ENCODE measurements at regions not wholly inside any gene's neighbourhood (a gene's known extent, or its start where the extent isn't known, plus 50 kb on each side); places are given as distances from the start of the nearest gene placed in this dataset.
"Not testable (repeated sequence)": the region's sequence is repeated elsewhere in the genome, so short reads cannot be mapped to it uniquely, and the experiment has no call there.

DNA sequence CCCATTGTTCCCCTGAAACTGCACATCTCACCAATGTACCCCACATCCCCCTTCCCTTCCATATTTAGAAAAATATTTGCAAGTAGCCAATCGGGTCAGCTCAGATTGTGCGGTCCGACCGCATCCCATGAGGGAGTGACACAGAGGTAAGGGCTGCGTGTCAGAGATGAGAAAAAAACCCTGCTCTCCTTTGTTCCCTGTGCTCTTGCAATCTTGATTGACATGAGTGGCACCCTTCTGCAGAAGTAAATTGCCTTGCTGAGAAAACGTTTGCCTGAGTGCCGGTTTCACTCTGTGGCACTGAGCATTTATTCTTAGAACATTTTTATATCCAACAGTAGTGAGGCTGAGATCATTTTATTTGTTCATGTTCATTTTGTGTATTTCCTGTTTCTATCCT lies 81.6 kb upstream of the CCDC90B start:
- Histone ChIP-seq H3K27ac (ENCODE audit: low read depth, low read length) (no peak overlapping the region), H3K36me3 (ENCODE audit: insufficient read depth, low read length) (no peaks in the 10 kb centered on the region), H3K27me3 (ENCODE audit: insufficient read depth, low read length, poor library complexity, severe bottlenecking) (no peaks in the 10 kb centered on the region), H3K4me1 (ENCODE audit: insufficient read depth, low read length) (no peaks in the 10 kb centered on the region), H3K9me3 (ENCODE audit: low read length) (no peaks in the 10 kb centered on the region), H3K4me3 (ENCODE audit: low read length) (no peak overlapping the region)
- H3K27me3 Mint-ChIP-seq = peaks cover 0 to 4% of the 10 kb centered on the region in 2 donors
- H3K36me3 Mint-ChIP-seq = no peaks in the 10 kb centered on the region
- no peak overlapping the region for H3K4me3 Mint-ChIP-seq
- H3K27ac Mint-ChIP-seq = no peak overlapping the region
- no peak for DNase-seq
- POLR2A ChIA-PET = no interaction called here
- peaks cover 23 to 32% (median 28%) of the 10 kb centered on the region in 5 donors for H3K9me3 Mint-ChIP-seq
- CTCF ChIA-PET = no interaction called here
- H3K4me1 Mint-ChIP-seq = no peaks in the 10 kb centered on the region

DNA sequence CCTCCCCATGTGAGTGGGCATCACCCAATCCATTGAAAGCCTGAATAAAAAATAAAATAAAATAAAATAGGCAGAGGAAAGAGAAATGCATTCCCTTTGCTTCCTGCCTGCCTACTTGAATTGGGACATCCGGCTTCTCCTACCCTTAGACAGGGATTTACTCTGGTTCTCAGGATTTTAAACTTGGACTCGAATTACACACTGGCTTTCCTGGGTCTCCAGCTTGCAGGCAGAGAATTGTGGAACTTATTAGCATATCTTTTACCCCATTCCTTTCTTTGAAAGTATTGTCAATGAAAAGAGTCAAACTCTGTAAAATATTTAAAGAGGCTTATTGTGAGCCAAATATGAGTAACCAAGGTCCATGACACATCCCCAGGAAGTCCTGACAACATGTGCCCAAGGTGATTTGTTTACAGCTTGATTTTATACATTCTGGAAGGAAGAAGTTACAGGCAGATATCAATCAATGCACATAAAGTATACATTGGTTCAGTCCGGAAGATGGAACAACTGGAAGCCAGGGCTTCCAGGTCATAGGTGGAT lies 78.4 kb upstream of the CCDC90B start:
- no peak overlapping the region for H3K4me3 Mint-ChIP-seq
- no peak for DNase-seq
- H3K4me1 Mint-ChIP-seq = no peaks in the 10 kb centered on the region
- H3K9me3 Mint-ChIP-seq = peaks cover 18 to 28% (median 25%) of the 10 kb centered on the region in 5 donors
- Histone ChIP-seq H3K4me1 (ENCODE audit: insufficient read depth, low read length) (no peaks in the 10 kb centered on the region), H3K27me3 (ENCODE audit: insufficient read depth, low read length, poor library complexity, severe bottlenecking) (no peaks in the 10 kb centered on the region), H3K9me3 (ENCODE audit: low read length) (no peaks in the 10 kb centered on the region), H3K4me3 (ENCODE audit: low read length) (no peak overlapping the region), H3K27ac (ENCODE audit: low read depth, low read length) (no peak overlapping the region), H3K36me3 (ENCODE audit: insufficient read depth, low read length) (no peaks in the 10 kb centered on the region)
- no peaks in the 10 kb centered on the region for H3K36me3 Mint-ChIP-seq
- ChIA-PET POLR2A (no interaction called here), CTCF (no interaction called here)
- no peak overlapping the region for H3K27ac Mint-ChIP-seq
- H3K27me3 Mint-ChIP-seq = peaks cover 0 to 5% of the 10 kb centered on the region in 2 donors

DNA sequence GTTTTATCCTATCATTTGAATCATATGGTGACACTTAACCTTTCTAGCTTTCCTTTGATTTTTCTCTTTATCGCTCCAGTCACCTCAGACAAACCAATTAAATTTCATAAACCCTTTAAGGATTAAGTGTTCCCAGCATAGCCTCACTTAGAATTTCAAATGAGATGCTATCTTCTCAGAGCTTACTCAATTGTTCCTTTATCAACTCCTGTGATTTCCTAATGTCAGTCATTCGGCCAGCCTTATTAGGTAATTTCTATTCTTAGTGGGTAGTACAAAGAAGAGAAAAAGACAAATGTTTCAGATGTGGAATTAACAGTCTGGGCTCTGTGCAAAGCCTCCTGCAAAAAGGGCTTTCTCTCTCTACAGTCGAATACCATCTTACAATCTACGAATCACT lies 77.1 kb upstream of the CCDC90B start:
- Histone ChIP-seq H3K4me1 (ENCODE audit: insufficient read depth, low read length) (no peaks in the 10 kb centered on the region), H3K9me3 (ENCODE audit: low read length) (no peaks in the 10 kb centered on the region), H3K27me3 (ENCODE audit: insufficient read depth, low read length, poor library complexity, severe bottlenecking) (no peaks in the 10 kb centered on the region), H3K36me3 (ENCODE audit: insufficient read depth, low read length) (no peaks in the 10 kb centered on the region), H3K27ac (ENCODE audit: low read depth, low read length) (no peak overlapping the region), H3K4me3 (ENCODE audit: low read length) (no peak overlapping the region)
- Mint-ChIP-seq H3K9me3 (peaks cover 14 to 21% (median 16%) of the 10 kb centered on the region in 5 donors), H3K4me1 (no peaks in the 10 kb centered on the region), H3K27ac (no peak overlapping the region), H3K4me3 (no peak overlapping the region), H3K27me3 (peaks cover 0 to 5% of the 10 kb centered on the region in 2 donors), H3K36me3 (no peaks in the 10 kb centered on the region)
- ChIA-PET POLR2A (no interaction called here), CTCF (no interaction called here)
- DNase-seq = no peak

DNA sequence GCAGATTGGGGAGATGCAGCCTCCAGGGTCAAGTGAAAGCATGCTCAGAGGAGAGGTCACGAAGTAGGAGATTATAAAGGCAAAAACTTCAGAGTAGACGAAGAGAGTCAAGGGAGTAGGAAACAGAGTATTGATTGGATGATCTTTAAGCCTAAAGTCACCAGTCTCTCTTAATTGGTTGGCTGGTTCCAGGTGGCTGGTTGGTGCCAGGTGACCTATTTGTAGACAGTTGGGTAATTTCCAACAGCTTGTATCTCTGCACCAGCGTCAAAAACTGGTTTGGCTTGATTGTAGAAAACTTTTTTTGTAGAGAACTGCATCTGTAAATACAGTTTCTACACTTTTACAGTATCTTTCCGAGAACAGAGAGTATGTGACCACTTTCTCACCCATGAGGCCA lies 75.7 kb upstream of the CCDC90B start:
- no peaks in the 10 kb centered on the region for H3K4me1 ChIP-seq (ENCODE audit: insufficient read depth, low read length)
- H3K27ac ChIP-seq (ENCODE audit: low read depth, low read length) = no peak overlapping the region
- ChIA-PET CTCF (no interaction called here), POLR2A (no interaction called here)
- H3K4me3 Mint-ChIP-seq = no peak overlapping the region
- H3K4me3 ChIP-seq (ENCODE audit: low read length) = no peak overlapping the region
- no peaks in the 10 kb centered on the region for H3K36me3 ChIP-seq (ENCODE audit: insufficient read depth, low read length)
- DNase-seq = no peak
- H3K36me3 Mint-ChIP-seq = no peaks in the 10 kb centered on the region
- no peaks in the 10 kb centered on the region for H3K27me3 ChIP-seq (ENCODE audit: insufficient read depth, low read length, poor library complexity, severe bottlenecking)
- H3K27ac Mint-ChIP-seq = no peak overlapping the region
- H3K27me3 Mint-ChIP-seq = peaks cover 0 to 5% of the 10 kb centered on the region in 2 donors
- H3K9me3 ChIP-seq (ENCODE audit: low read length) = no peaks in the 10 kb centered on the region
- H3K9me3 Mint-ChIP-seq = peaks cover under 1 to 12% (median 8%) of the 10 kb centered on the region in 5 donors
- H3K4me1 Mint-ChIP-seq = no peaks in the 10 kb centered on the region

DNA sequence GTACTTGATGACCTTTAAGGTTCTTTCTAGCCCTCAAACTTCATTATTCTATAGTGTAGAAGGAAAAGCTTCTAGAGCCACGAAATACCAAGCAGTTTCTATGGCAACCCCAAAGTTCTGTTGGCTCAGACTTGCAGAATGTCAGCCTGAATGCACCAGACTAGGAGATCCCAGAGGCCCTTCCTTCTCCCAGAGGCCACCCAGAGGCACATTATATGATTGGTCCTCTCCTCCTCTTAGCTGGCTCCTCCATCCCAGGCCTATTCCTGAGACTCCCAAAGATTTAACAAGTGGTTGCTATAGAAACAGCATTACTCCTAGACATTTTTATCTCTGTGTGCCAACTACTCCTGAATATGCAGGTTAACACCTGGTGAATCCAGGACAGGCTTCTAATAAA lies 69.2 kb upstream of the CCDC90B start:
- Mint-ChIP-seq H3K4me1 (no peaks in the 10 kb centered on the region), H3K4me3 (no peak overlapping the region), H3K27me3 (peaks cover 0 to 2% of the 10 kb centered on the region in 2 donors), H3K27ac (no peak overlapping the region), H3K9me3 (peaks cover 0 to 12% (median 4%) of the 10 kb centered on the region in 5 donors), H3K36me3 (no peaks in the 10 kb centered on the region)
- Histone ChIP-seq H3K36me3 (ENCODE audit: insufficient read depth, low read length) (no peaks in the 10 kb centered on the region), H3K4me3 (ENCODE audit: low read length) (no peak overlapping the region), H3K9me3 (ENCODE audit: low read length) (no peaks in the 10 kb centered on the region), H3K4me1 (ENCODE audit: insufficient read depth, low read length) (no peaks in the 10 kb centered on the region), H3K27ac (ENCODE audit: low read depth, low read length) (no peak overlapping the region), H3K27me3 (ENCODE audit: insufficient read depth, low read length, poor library complexity, severe bottlenecking) (no peaks in the 10 kb centered on the region)
- ChIA-PET CTCF (no interaction called here), POLR2A (no interaction called here)
- DNase-seq = no peak

DNA sequence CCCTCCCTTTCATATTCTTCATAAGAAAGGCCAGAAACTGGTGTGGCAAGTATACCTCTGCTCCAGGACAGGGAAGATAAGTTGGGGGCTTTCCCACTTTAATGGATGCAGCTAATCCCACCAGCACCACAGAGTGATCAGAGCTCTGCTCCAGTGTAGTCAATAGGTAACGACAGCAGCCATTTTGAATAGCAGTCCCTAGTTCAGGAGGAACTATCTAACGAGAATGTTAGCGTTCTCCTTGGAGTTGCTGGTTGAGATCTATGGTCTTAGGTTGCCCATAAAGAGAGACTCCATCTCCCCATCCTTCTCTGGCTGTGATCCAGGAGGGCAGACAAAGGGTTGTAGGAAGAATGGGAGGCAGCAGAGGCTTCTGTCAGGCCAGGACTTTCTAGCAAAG lies 64.0 kb upstream of the CCDC90B start:
- H3K27me3 ChIP-seq (ENCODE audit: insufficient read depth, low read length, poor library complexity, severe bottlenecking) = no peaks in the 10 kb centered on the region
- H3K27ac Mint-ChIP-seq = no peak overlapping the region
- H3K4me1 ChIP-seq (ENCODE audit: insufficient read depth, low read length) = no peaks in the 10 kb centered on the region
- H3K9me3 Mint-ChIP-seq = peaks cover 0 to 5% (median 0%) of the 10 kb centered on the region in 5 donors
- H3K4me3 ChIP-seq (ENCODE audit: low read length) = no peak overlapping the region
- no peaks in the 10 kb centered on the region for H3K4me1 Mint-ChIP-seq
- H3K27ac ChIP-seq (ENCODE audit: low read depth, low read length) = no peak overlapping the region
- H3K9me3 ChIP-seq (ENCODE audit: low read length) = no peaks in the 10 kb centered on the region
- CTCF ChIA-PET = interaction anchor here (1.0 kb wide), 1 partner anchor 8 kb away, joined by 3 read pairs; no protein-coding TSS in a partner anchor
- POLR2A ChIA-PET = no interaction called here
- DNase-seq = no peak
- no peak overlapping the region for H3K4me3 Mint-ChIP-seq
- H3K36me3 ChIP-seq (ENCODE audit: insufficient read depth, low read length) = no peaks in the 10 kb centered on the region
- H3K36me3 Mint-ChIP-seq = no peaks in the 10 kb centered on the region
- H3K27me3 Mint-ChIP-seq = peaks cover 3 to 8% of the 10 kb centered on the region in 2 donors

DNA sequence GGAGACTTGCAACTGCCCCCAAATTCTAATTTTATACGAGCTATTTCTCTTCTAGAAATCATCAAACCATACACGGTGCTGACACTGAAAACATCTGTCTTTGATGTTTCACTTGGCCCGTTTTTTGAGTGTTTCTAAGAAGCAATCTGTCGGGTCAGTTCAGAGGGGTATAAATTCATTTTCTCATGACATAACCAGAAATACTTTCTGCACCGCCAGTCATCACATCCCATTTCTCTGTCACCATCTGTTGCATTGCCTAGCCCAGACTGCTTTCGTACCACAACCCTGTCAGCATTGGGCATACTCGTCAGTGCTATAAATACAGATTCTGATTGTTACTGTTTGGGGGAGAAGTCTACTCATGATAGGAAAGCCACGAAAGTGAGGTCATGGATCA lies 63.1 kb upstream of the CCDC90B start:
- Histone ChIP-seq H3K36me3 (ENCODE audit: insufficient read depth, low read length) (no peaks in the 10 kb centered on the region), H3K27me3 (ENCODE audit: insufficient read depth, low read length, poor library complexity, severe bottlenecking) (no peaks in the 10 kb centered on the region), H3K9me3 (ENCODE audit: low read length) (no peaks in the 10 kb centered on the region), H3K4me1 (ENCODE audit: insufficient read depth, low read length) (no peaks in the 10 kb centered on the region), H3K27ac (ENCODE audit: low read depth, low read length) (no peak overlapping the region), H3K4me3 (ENCODE audit: low read length) (no peak overlapping the region)
- Mint-ChIP-seq H3K27me3 (peaks cover 3 to 10% of the 10 kb centered on the region in 2 donors), H3K4me3 (no peak overlapping the region), H3K9me3 (peaks cover 0 to 5% (median 0%) of the 10 kb centered on the region in 5 donors), H3K27ac (no peak overlapping the region), H3K4me1 (no peaks in the 10 kb centered on the region), H3K36me3 (no peaks in the 10 kb centered on the region)
- POLR2A ChIA-PET = no interaction called here
- CTCF ChIA-PET = interaction anchor here (1.0 kb wide), 1 partner anchor 9 kb away, joined by 3 read pairs; no protein-coding TSS in a partner anchor
- no peak for DNase-seq

DNA sequence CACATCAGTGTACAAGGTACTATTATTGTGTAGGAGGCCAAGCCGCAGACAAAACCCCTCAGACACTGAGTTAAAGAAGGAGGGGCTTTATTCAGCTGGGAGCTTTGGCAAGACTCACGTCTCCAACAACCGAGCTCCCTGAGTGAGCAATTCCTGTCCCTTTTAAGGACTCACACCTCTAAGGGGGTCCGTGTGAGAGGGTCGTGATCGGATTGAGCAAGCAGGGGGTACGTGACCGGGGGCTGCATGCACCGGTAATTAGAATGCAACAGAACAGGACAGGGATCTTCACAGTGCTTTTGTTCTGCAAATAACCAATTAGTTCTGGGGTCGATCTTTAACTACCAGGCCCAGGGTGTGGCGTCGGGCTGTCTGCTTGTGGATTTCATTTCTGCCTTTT lies 60.5 kb upstream of the CCDC90B start:
- H3K4me3 ChIP-seq (ENCODE audit: low read length); H3K27me3 ChIP-seq (ENCODE audit: insufficient read depth, low read length, poor library complexity, severe bottlenecking); H3K27ac ChIP-seq (ENCODE audit: low read depth, low read length); DNase-seq; H3K4me1 Mint-ChIP-seq; H3K9me3 Mint-ChIP-seq; H3K36me3 ChIP-seq (ENCODE audit: insufficient read depth, low read length); H3K4me3 Mint-ChIP-seq; H3K9me3 ChIP-seq (ENCODE audit: low read length); H3K27ac Mint-ChIP-seq; H3K36me3 Mint-ChIP-seq; POLR2A ChIA-PET; CTCF ChIA-PET; H3K4me1 ChIP-seq (ENCODE audit: insufficient read depth, low read length): not testable (repeated sequence)
- H3K27me3 Mint-ChIP-seq = peaks cover 3 to 23% of the 10 kb centered on the region in 2 donors

DNA sequence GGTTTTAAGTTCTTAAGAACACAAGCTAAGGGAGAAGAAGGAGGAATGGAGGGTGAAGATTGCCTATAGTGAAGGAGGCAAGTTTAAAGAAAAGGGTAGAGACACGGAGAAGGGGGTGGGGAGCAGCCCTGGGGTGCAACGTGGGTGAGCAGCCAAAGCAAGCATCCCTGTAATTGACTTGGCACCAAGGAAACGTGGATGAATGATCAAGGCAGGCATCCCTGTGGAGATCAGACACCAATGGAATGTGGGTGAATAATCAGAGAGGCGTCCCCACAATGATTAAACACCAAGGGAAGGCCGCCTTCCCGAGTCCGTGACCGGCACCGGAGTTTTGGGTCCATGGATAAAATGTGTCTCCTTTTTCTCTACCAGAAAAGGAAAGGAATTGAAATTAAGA lies 58.4 kb upstream of the CCDC90B start:
- H3K27ac Mint-ChIP-seq; H3K9me3 ChIP-seq (ENCODE audit: low read length); H3K4me1 Mint-ChIP-seq; H3K4me3 Mint-ChIP-seq; H3K4me3 ChIP-seq (ENCODE audit: low read length); H3K36me3 ChIP-seq (ENCODE audit: insufficient read depth, low read length); H3K27me3 ChIP-seq (ENCODE audit: insufficient read depth, low read length, poor library complexity, severe bottlenecking); POLR2A ChIA-PET; CTCF ChIA-PET; DNase-seq; H3K4me1 ChIP-seq (ENCODE audit: insufficient read depth, low read length); H3K36me3 Mint-ChIP-seq; H3K27ac ChIP-seq (ENCODE audit: low read depth, low read length); H3K9me3 Mint-ChIP-seq: not testable (repeated sequence)
- peaks cover 3 to 26% of the 10 kb centered on the region in 2 donors for H3K27me3 Mint-ChIP-seq

Data from CD8-positive, alpha-beta memory T cell (primary cell).